ENCODE measurements at regions not wholly inside any gene's neighbourhood (a gene's known extent, or its start where the extent isn't known, plus 50 kb on each side); places are given as distances from the start of the nearest gene placed in this dataset.
"Not testable (repeated sequence)": the region's sequence is repeated elsewhere in the genome, so short reads cannot be mapped to it uniquely, and the experiment has no call there.

DNA sequence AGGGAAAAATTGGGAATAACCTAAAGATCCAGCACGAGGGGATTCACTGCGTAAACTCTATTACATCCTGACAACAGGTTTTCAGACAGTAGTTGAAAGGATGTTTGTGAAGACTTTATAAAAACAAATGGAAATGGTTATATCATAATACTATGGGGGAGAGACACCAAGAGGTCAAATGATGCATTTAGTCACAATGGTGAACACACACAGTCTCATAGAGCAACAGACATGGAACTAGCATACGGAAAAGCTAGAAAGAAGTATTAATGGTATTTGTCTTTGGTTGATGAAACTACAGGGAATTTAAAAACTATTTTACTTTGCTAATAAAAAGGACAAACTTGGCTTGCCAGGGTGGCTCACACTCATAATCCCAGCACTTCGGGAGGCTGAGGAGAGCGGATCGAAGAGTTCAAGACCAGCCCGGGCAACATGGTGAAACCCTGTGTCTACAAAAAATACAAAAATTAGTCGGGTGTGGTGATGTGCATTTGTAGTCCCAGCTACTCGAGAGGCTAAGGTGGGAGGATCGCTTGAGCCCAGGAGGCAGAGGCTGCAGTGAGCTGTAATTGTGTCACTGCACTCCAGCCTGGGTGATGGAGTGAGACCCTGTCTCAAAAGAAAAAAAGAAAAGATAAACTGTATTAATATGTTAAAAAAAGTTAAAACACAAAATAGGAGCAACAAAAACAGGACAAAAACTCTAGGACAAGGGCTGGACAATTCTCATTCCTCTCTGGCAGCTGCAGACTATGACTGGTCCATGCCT, 94.8 kb downstream of the MYCN start:
- DNase-seq (ENCODE audit: low spot score) = no peak

DNA sequence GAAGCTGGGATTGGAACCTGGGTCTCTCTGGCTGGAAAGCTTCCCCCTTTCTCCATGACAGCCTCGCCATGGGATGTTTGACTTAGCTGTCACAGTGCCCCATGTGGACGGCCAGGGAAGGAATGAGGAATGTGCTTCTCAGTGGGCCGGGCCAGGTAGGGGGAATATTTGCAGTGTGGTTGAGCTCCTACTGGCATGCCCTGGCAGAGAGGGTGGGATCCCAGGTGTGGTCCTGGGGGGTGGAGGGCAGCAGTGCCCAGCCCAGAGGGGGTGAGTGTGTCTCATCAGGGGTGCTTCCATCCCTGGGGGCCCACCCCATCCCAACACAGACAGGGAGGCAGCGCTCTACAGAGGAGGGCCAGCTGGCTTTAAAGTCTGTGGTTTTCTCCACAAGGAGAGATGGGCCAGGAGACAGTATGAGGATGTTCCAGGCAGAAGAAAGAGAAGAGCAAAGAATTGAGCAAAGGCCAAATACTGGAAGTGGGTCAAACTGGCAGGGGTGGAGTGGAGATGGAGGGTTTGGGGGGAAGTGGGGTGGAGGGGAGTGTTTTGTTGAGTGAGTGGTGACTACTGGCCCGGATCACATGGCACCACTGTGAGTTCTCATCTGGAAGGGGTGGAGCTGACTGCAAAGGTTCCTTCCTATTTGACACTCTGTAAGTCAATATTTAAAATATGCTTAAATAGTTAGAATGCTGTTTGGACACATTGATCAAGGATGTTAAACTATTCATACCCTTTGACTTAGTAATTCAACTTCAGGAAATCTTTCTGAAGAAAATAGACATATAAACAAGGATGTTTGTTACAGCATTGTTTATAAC, 94.0 kb downstream of the MYCN start:
- no peak for DNase-seq (ENCODE audit: low spot score)

GRCh38 chr2:16033032-16033293, 92.6 kb downstream of the MYCN start:
- no peak for DNase-seq (ENCODE audit: low spot score)

- no peak for DNase-seq (ENCODE audit: low spot score)
Observed at GRCh38 chr2:16032282-16033031, 92.1 kb downstream of the MYCN start.

DNA sequence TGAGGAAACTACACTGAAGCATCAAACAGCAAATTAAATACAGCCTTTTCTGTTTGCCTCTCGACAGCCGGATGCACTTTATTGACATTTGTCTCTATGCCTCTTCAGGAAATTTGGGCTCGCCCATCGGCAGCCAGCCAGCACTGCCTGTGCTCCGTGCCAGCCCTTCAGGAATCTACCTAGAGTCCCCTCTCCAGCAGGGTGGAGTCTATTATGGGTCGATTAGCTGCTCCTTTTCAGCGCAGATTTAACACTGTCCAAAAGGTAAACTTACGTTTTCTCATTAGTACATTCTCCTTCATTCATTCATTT, 91.5 kb downstream of the MYCN start:
- no peak for DNase-seq (ENCODE audit: low spot score)

DNA sequence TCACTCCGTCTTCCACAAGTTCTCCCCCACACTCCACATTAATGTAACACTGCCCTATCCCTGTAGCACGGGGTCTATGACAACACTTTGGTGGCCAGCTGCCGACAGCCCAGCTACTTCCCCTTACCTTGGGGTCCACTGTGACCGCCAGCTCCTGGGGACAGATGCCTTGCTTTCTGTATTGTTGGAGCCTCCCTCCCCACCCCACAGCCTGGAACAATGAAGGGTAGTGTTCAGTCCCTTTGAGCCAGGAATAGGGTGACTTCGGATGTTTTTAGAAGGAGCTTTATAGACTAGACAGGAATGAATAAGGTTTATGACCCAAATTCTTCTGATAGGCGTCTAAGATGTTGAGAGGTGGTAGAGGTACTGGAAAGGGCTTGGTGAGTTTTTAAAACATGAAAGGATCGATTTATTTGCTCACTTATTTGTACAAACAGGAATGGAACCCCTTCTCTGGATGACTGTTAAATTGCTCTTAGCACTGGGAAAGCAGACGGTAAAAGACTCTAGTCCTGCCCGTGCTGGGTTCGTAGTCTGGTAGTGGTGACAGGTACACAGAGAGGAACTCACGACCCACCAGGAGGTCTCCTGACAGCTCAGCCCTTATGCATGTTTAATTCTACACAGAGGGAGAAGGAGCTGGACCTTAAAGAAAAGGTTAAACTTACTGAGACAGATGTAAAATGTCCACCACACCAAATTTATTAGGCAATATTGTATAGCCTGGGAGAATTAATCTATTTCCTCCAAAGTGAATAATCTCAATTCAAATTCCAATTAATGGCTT, 90.9 kb downstream of the MYCN start:
- DNase-seq (ENCODE audit: low spot score) = no peak

GRCh38 chr2:16030206-16031057, 90.1 kb downstream of the MYCN start:
- DNase-seq (ENCODE audit: low spot score) = no peak

GRCh38 chr2:16028644-16029043, 88.3 kb downstream of the MYCN start:
- DNase-seq (ENCODE audit: low spot score) = no peak

GRCh38 chr2:16026816-16027501, 86.6 kb downstream of the MYCN start:
- no peak for DNase-seq (ENCODE audit: low spot score)

DNA sequence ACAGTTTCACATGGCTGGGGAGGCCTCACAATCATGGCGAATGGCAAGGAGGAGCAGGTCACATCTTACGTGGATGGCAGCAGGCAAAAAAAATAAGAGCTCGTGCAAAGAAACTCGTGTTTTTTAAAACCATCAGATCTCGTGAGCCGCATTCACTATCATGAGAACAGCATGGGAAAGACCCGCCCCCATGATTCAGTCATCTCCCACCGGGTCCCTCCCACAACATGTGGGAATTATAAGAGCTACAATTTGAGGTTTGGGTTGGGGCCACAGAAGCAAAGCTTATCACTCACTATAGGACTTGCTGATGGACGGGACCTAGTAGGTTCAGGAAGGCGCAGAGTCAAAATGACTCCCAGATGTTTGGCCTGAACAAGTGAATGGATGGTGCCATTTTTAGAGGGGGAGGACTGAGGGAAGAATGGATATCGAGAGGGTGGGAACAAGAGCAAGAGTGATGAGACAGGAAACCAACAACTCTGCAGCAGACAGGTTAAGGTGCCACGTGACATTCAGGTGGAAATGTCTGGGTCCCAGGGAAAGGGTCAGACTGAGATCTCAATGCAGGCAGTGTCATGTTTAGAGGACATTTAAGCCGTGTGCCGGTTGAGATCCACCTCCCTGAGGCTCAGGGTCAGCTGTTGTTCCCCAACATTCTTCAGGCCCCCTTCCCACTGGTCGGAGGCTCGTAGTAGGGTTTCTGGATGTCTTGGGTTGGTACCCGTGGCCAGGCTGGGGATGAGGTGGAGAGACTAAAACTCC, 85.7 kb downstream of the MYCN start:
- no peak for DNase-seq (ENCODE audit: low spot score)

DNA sequence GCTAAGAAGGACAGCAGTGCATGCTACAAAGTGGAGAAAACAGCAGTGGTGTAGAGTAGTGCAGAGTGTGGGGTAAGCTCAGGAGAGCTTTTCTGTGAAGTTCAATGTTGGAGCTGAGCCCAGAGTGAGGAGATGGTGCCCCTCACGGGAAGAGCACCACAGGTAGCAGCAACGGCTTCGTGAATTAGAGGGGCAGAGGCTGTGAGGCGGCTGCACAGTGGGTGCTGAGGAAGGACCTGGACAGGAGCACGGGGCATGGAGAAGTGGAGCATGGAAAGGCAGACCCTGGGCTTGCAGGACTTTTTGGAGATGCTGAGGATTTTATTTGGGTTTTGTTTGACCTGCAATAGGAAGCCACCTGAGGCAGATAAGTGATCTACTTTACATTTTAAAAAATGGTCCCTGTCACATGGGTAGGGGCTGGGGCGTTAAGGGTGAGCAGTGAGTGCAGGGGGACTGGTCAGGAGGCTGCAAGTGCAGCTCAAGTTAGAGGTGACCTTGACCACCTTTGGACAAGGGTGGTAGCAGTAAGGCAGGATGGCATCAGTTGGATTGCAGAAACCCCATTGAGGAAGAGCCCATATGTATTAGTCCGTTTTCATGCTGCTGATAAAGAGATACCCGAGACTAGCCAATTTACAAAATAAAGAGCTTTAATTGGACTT, 85.0 kb downstream of the MYCN start:
- DNase-seq (ENCODE audit: low spot score) = no peak

- DNase-seq (ENCODE audit: low spot score) = not testable (repeated sequence)
Observed at GRCh38 chr2:16024628-16025027, 84.3 kb downstream of the MYCN start.

- no peak for DNase-seq (ENCODE audit: low spot score)
Observed at GRCh38 chr2:16023506-16024360, 83.4 kb downstream of the MYCN start.

GRCh38 chr2:16022548-16023240, 82.3 kb downstream of the MYCN start:
- no peak for DNase-seq (ENCODE audit: low spot score)

DNA sequence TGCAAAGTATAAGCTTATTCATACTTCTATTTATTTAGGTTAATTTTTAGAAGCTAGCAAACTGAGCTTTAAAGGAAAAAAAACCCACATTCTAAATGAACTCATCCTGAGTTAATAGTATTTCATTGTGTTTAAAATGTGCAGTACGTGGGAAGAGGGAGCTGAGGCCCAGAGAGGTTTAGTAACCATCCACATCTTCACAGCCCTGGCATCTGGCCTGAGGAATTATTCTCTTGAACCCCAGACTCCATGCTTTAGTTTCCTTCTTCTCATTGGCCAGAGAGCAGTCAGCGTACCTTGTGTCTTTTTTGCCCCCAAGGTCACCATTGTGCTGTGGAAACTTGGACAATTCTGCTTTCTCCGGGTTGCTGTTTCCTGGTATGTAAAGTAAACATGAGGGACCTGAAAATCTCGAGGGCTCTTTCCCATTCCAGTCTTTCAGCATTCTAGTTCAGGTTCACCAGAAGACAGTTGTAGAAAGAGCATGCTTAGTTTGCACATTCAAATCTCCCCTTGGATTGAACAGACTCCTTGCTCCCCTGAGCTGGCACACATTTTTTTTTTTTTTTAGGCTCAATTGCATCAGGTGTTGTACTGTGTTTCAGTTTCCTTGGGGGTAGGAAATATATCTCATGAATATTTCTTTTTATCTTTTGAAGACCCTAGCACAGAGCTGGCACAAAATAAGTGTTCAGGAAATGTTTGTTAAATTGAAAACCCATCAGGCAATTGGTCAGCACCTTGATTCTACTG, 81.4 kb downstream of the MYCN start:
- DNase-seq (ENCODE audit: low spot score) = no peak

GRCh38 chr2:16020389-16021008, 80.1 kb downstream of the MYCN start:
- no peak for DNase-seq (ENCODE audit: low spot score)
